Left lung (tissue), 4 donors: ENCODE measurements at regions not wholly inside any gene's neighbourhood (a gene's known extent, or its start where the extent isn't known, plus 50 kb on each side); places are given as distances from the start of the nearest gene placed in this dataset.

Experiments used
- ATAC-seq: fragments of 200-7000 bp; cut with Tn5 transposase; one replicate; pipeline ENCODE4 v1.9.1; 2020; ENCODE audit warnings: moderate library complexity
- DNase-seq, 4 donors: peaks; one replicate each; pipeline ENCODE4 v3.0.0-alpha.2; 2013 to 2020
- H3K27ac ChIP-seq, 2 donors: fragments of 200-600 bp; sonication (generic) in 1 of 2; one replicate each; pipeline versions ENCODE4 v1.5.0 to v1.8.0; 2020 to 2021
- H3K27me3 ChIP-seq, 2 donors: fragments of 200-600 bp; sonication (generic) in 1 of 2; one replicate each; pipeline versions ENCODE4 v1.5.0 to v1.8.0; 2020 to 2021
- H3K36me3 ChIP-seq, 2 donors: fragments of 200-600 bp; sonication (generic) in 1 of 2; one replicate each; pipeline versions ENCODE4 v1.5.0 to v1.8.0; 2020 to 2021
- H3K4me1 ChIP-seq, 2 donors: fragments of 200-600 bp; one replicate each; pipeline ENCODE4 v1.8.0; 2021
- H3K4me3 ChIP-seq, 2 donors: fragments of 200-600 bp; sonication (generic) in 1 of 2; one replicate each; pipeline versions ENCODE4 v1.5.0 to v1.8.0; 2020 to 2021; ENCODE audit warnings: mild to moderate bottlenecking in 1 of 2
- H3K9me3 ChIP-seq, 2 donors: fragments of 200-600 bp; sonication (generic) in 1 of 2; one replicate each; pipeline versions ENCODE4 v1.5.0 to v1.8.0; 2020 to 2021
- intact Hi-C, 2 donors: fragments of 100-400 bp; cut with DNase I; formaldehyde crosslinking; loops; one replicate each; pipeline versions ENCODE4 v1.11.2 to v1.14.2; 2022
- TF ChIP-seq, protein P1 (sequence below), 2 donors: fragments of 200-600 bp; sonication (generic) in 1 of 2; IDR thresholded peaks; one replicate each; pipeline versions ENCODE4 v1.5.0 to v1.8.0; 2021; ENCODE audit warnings: antibody characterized with exemption in 2 of 2
- donor health status: DM: no; HTN: yes; CAD: no.
- donor health status: DM: no; HTN: no; CAD: no.

DNA sequence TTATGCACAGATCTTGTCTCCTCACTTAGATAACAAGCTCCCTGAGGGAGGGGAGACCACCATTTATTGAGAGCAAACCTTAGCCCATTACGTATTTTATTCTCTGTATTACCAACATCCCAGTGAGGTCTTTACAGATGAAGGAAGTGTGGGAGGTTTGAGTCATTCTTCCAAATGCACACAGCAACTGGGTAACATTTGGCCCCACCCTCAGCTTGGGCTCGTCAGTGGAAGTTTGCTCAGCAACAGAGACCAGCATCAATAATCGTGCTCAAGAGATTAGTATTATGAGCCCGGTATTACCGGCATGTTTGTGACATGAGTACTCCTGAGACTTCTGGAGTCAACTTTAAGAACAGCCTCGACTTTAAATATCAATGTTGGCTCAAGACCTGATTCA is 168.6 kb downstream of the ETAA1 start:
- DNase-seq = no peak
- Histone ChIP-seq H3K27me3 (no peaks in the 10 kb centered on the region), H3K9me3 (no peaks in the 10 kb centered on the region), H3K4me3 (no peak overlapping the region), H3K36me3 (no peaks in the 10 kb centered on the region), H3K4me1 (no peaks in the 10 kb centered on the region), H3K27ac (no peak overlapping the region)
- intact Hi-C loops = no loop called here
- TF ChIP-seq, protein P1, sequence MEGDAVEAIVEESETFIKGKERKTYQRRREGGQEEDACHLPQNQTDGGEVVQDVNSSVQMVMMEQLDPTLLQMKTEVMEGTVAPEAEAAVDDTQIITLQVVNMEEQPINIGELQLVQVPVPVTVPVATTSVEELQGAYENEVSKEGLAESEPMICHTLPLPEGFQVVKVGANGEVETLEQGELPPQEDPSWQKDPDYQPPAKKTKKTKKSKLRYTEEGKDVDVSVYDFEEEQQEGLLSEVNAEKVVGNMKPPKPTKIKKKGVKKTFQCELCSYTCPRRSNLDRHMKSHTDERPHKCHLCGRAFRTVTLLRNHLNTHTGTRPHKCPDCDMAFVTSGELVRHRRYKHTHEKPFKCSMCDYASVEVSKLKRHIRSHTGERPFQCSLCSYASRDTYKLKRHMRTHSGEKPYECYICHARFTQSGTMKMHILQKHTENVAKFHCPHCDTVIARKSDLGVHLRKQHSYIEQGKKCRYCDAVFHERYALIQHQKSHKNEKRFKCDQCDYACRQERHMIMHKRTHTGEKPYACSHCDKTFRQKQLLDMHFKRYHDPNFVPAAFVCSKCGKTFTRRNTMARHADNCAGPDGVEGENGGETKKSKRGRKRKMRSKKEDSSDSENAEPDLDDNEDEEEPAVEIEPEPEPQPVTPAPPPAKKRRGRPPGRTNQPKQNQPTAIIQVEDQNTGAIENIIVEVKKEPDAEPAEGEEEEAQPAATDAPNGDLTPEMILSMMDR (IDR thresholded peaks at IDR 0.05) = no peak
- peak; percentile 56 for ATAC-seq

- Histone ChIP-seq H3K4me3 (no peak overlapping the region), H3K27ac (no peak overlapping the region), H3K36me3 (no peaks in the 10 kb centered on the region), H3K4me1 (no peaks in the 10 kb centered on the region), H3K27me3 (no peaks in the 10 kb centered on the region), H3K9me3 (no peaks in the 10 kb centered on the region)
- ATAC-seq = no peak
- intact Hi-C loops = no loop called here
- no peak for DNase-seq
- TF ChIP-seq, protein P1 (IDR thresholded peaks at IDR 0.05) = no peak
Observed at GRCh38 chr2:67566285-67566684, 169.2 kb downstream of the ETAA1 start.

DNA sequence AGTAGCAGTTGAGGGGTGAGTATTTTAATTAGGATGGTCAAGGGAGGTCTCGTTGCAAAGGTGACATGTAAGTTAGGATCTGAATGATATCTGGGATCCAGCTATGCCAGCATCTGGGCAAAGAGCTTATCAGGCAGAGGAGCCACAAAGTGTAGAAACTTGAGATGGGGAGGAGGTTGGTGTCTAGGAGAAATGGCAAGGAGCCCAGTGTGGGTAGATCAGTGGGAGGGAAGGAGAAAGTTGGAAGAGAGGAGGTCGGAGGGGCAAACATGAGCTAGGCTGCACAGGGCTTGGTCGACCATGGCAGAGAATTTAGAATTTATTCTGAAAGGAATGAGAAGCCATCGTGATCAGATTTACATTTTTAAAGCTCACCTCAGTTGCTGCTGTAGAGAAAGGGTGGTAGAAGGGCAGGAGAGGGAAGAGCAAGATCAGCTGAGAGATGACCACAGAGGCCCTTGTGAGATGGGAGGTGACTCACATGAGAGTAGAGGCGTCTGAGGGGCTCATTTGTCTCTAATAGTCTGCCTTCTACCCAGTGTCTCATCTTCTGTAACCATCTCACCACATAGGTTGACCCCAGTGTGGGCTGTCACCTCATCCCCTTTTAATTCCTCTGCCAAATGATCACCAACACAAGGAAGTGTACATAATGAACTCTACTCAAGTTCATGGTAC is 170.0 kb downstream of the ETAA1 start:
- no peaks in the 10 kb centered on the region for H3K36me3 ChIP-seq
- no peak overlapping the region for H3K27ac ChIP-seq
- DNase-seq = no peak
- H3K27me3 ChIP-seq = no peaks in the 10 kb centered on the region
- TF ChIP-seq, protein P1 (IDR thresholded peaks at IDR 0.05) = no peak
- H3K9me3 ChIP-seq = no peaks in the 10 kb centered on the region
- no peak overlapping the region for H3K4me3 ChIP-seq
- no peaks in the 10 kb centered on the region for H3K4me1 ChIP-seq
- intact Hi-C loops = no loop called here
- ATAC-seq = no peak

DNA sequence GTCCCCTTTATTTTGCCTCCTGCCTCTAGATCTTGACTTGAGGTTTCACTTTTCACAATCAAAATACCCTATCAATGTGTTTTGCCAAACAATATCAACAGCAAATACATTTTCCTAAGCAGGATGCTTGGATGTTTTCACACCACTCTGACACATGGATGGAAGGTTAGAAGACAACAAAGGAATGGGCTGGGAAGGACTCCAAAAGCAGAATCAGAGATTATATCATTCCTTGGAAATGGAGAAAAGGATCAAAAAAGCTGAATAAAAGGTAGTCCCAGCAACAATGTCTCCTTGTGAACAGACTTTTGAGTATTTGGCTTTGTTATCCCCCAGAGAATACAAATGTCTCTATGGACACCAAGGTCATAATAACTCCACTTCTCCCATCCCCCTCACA is 170.8 kb downstream of the ETAA1 start:
- no peak for DNase-seq
- intact Hi-C loops = no loop called here

DNA sequence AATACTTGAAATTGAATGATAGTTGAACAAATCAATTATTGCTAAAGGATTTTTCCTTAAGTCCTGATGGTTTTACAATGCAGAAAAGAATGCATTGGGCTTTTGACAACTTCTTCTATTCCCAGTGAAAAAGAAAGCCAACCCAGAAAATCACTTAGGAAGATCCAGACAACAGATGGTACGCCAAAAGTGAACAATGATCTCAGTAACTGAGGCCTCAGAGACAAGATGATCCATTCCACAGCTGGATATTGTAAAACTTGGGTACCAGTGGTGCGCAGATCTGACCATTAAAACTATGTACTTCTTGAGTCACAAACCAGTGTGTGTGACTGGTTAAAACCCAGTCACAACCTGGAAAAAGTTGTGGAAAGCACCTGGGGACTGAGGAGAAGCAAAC is 173.5 kb downstream of the ETAA1 start:
- H3K4me3 ChIP-seq = no peak overlapping the region
- intact Hi-C loops = no loop called here
- no peak for ATAC-seq

More for the DNA sequence above, 170.8 kb downstream of the ETAA1 start:
- Histone ChIP-seq H3K4me1 (no peaks in the 10 kb centered on the region), H3K9me3 (no peaks in the 10 kb centered on the region), H3K27me3 (no peaks in the 10 kb centered on the region), H3K27ac (no peak overlapping the region), H3K36me3 (no peaks in the 10 kb centered on the region), H3K4me3 (no peak overlapping the region)
- no peak for ATAC-seq
- TF ChIP-seq, protein P1 (IDR thresholded peaks at IDR 0.05) = no peak

More for the DNA sequence above, 173.5 kb downstream of the ETAA1 start:
- TF ChIP-seq, protein P1 (IDR thresholded peaks at IDR 0.05) = no peak
- H3K9me3 ChIP-seq = no peaks in the 10 kb centered on the region
- no peaks in the 10 kb centered on the region for H3K4me1 ChIP-seq
- H3K36me3 ChIP-seq = no peaks in the 10 kb centered on the region
- DNase-seq = no peak
- H3K27ac ChIP-seq = no peak overlapping the region
- no peaks in the 10 kb centered on the region for H3K27me3 ChIP-seq
